SU-DHL-6 (cell line): ENCODE measurements at regions not wholly inside any gene's neighbourhood (a gene's known extent, or its start where the extent isn't known, plus 50 kb on each side); places are given as distances from the start of the nearest gene placed in this dataset.

Experiments
- CTCF ChIP-seq: fragments of 200-600 bp; sonication (generic); IDR thresholded peaks from one replicate; pipeline ENCODE4 v1.5.1; 2017; ENCODE audit warnings: antibody characterized with exemption, mild to moderate bottlenecking, low read length, moderate library complexity; ENCODE audit not compliant: insufficient read depth, poor library complexity, severe bottlenecking
- EZH2phosphoT487 ChIP-seq: fragments of 200-600 bp; sonication (generic), shearing (Covaris generic); conservative IDR thresholded peaks from 2 replicates; pipeline ENCODE4 v1.6.1; 2018; ENCODE audit warnings: mild to moderate bottlenecking, antibody characterized with exemption, low read length, moderate library complexity, mixed read lengths

GRCh38 chr13:22001336-22001735 lies 330.5 kb downstream of the FGF9 start:
- TF ChIP-seq CTCF (no peak), EZH2phosphoT487 (no peak)
